RWPE1 (cell line): ENCODE measurements at regions not wholly inside any gene's neighbourhood (a gene's known extent, or its start where the extent isn't known, plus 50 kb on each side); places are given as distances from the start of the nearest gene placed in this dataset.
A peak's percentile ranks its signal among the peaks of the same experiment; 100 is the strongest.
"Not testable (repeated sequence)": the region's sequence is repeated elsewhere in the genome, so short reads cannot be mapped to it uniquely, and the experiment has no call there.

Experiments
- CTCF ChIA-PET: fragments of 350-600 bp; sonication (Branson Sonifier 250); formaldehyde crosslinking; extraction: SDS; loops from one replicate; lab custom pipeline; 2021; lab: Yijun Ruan, JAX
- POLR2A ChIA-PET: fragments of 400-600 bp; formaldehyde crosslinking; extraction: SDS; loops from one replicate; lab custom pipeline; 2020; ENCODE audit warnings: antibody characterized with exemption; ENCODE audit not compliant: low non-redundant PET; lab: Yijun Ruan, JAX
- DNase-seq: peaks from one replicate; pipeline ENCODE4 v3.0.0; 2012; ENCODE audit warnings: low spot score
- H3K27ac ChIP-seq: fragments of 450-650 bp; 2 replicates; pipeline ENCODE4 v1.5.1; 2017
- TF ChIP-seq, protein P1 (sequence below): fragments of 450-650 bp; conservative IDR thresholded peaks from 2 replicates; pipeline ENCODE4 v1.5.1; 2017; ENCODE audit warnings: low read depth, mild to moderate bottlenecking

DNA sequence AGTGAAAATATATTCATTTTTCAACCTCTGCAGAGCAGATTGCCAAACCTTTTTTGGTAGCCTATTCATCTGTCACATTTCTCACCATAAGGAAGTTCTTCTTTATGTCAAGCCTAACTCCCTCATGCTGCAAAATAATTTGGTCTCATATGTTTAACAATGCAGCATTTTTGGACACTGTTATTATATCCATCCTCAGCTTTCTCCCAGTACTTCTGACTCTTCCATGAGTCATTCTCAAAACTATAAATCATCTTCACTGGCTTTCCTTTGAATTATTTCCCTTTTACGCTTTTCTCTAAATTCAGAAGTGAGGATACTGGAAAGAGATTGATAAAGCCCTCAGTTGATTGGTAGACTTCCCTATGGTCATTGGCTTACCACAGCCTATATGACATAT lies 192.2 kb downstream of the TPBG start:
- CTCF ChIA-PET: no interaction called here
- H3K27ac ChIP-seq: no peak overlapping the region
- DNase-seq: peak; percentile 59
- POLR2A ChIA-PET: no interaction called here
- TF ChIP-seq, protein P1, sequence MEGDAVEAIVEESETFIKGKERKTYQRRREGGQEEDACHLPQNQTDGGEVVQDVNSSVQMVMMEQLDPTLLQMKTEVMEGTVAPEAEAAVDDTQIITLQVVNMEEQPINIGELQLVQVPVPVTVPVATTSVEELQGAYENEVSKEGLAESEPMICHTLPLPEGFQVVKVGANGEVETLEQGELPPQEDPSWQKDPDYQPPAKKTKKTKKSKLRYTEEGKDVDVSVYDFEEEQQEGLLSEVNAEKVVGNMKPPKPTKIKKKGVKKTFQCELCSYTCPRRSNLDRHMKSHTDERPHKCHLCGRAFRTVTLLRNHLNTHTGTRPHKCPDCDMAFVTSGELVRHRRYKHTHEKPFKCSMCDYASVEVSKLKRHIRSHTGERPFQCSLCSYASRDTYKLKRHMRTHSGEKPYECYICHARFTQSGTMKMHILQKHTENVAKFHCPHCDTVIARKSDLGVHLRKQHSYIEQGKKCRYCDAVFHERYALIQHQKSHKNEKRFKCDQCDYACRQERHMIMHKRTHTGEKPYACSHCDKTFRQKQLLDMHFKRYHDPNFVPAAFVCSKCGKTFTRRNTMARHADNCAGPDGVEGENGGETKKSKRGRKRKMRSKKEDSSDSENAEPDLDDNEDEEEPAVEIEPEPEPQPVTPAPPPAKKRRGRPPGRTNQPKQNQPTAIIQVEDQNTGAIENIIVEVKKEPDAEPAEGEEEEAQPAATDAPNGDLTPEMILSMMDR: no peak

DNA sequence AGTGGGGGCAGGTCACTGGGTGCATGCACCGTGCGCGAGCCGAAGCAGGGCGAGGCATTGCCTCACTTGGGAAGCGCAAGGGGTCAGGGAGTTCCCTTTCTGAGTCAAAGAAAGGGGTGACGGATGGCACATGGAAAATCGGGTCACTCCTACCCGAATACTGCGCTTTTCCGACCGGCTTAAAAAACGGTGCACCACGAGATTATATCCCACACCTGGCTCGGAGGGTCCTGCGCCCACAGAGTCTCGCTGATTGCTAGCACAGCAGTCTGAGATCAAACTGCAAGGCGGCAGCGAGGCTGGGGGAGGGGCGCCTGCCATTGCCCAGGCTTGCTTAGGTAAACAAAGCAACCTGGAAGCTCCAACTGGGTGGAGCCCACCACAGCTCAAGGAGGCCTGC lies 194.9 kb downstream of the TPBG start:
- POLR2A ChIA-PET, H3K27ac ChIP-seq, DNase-seq, CTCF ChIA-PET: not testable (repeated sequence)

DNA sequence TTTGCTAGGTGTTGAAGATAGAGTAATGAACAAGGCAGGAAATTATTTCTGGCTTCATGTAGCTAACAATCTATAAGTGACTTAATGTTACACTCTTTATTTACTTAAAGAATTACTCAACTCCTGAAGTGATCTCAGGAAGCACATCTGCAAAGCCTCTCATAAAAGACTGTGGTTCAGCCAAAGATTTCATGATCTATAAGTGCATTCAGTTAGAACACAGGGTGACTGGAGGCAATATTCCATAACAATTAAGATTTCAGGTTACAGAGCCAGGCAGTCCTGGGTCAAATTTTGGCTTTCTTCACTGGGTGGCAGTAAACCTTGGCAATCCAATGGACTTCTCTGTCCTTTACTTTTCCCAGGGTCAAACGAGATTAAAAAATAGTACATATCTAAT lies 204.0 kb downstream of the TPBG start:
- POLR2A ChIA-PET: interaction anchor here (0.6 kb wide), 1 partner anchor 16 kb away, joined by 3 read pairs; no protein-coding TSS in a partner anchor
- DNase-seq: no peak
- no peak overlapping the region for H3K27ac ChIP-seq
- TF ChIP-seq, protein P1: no peak
- CTCF ChIA-PET: no interaction called here

DNA sequence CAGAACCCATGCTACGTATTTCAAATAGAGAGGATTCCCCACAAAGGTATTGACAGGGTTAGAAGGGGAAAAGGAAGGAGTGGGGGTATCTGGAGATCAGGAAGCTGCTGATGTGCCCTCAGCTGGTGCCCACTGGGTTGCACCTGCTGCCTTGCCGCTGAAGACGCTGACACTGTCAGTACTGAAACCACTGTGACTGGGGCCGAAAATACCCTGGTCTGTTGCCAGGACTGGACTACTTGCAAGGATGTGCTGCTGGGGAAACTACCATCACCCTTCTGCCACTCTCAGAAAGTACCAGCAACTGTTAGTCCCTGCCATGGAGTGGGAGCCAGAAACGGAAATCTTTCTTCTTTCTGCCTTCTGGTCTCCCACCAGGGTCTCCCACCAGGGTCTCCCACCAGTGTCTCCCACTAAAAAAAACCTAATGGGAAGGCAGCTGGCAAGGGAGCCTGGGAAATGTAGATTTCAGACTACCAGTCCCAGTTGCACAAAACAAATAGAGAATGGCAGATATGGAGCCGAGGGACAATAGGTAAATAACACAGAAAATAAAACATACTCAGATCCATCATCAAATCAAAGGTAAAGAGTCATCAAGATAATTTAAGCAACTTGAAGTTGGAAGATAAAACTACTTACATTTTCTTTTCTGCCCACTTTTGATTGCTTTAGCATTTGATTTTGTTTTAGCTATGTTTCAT lies 204.8 kb downstream of the TPBG start:
- no peak for DNase-seq
- no peak overlapping the region for H3K27ac ChIP-seq
- CTCF ChIA-PET: no interaction called here
- TF ChIP-seq, protein P1: no peak
- POLR2A ChIA-PET: no interaction called here

- TF ChIP-seq, protein P1: no peak
- ChIA-PET POLR2A (no interaction called here), CTCF (no interaction called here)
- H3K27ac ChIP-seq: no peak overlapping the region
- DNase-seq: no peak
Measured at GRCh38 chr6:82569022-82569421, 205.4 kb downstream of the TPBG start.

DNA sequence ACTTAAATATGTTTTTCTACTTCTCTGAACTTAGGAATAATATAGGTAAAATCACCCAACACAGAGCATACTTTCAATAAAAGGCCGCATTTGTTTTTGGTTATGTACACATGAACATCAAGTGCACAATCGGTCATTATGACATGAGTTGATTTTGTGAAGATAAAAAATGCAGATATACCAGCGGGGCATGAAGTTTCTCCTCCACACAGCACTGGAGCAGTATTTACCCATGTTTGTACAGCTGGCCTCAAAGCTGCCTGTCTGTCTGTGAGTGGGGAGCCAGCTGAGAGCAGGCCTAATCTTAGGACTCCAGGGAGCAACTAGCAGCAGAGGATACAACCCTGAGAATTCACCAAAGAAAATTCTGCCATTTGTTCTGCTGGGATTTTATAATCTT lies 206.5 kb downstream of the TPBG start:
- no peak for DNase-seq
- ChIA-PET CTCF (no interaction called here), POLR2A (no interaction called here)
- TF ChIP-seq, protein P1: no peak
- H3K27ac ChIP-seq: no peak overlapping the region

- TF ChIP-seq, protein P1: no peak
- no peak overlapping the region for H3K27ac ChIP-seq
- no peak for DNase-seq
- ChIA-PET POLR2A (no interaction called here), CTCF (no interaction called here)
Measured at GRCh38 chr6:82571455-82571854, 207.8 kb downstream of the TPBG start.
